ENCODE measurements at regions not wholly inside any gene's neighbourhood (a gene's known extent, or its start where the extent isn't known, plus 50 kb on each side); places are given as distances from the start of the nearest gene placed in this dataset.

DNA sequence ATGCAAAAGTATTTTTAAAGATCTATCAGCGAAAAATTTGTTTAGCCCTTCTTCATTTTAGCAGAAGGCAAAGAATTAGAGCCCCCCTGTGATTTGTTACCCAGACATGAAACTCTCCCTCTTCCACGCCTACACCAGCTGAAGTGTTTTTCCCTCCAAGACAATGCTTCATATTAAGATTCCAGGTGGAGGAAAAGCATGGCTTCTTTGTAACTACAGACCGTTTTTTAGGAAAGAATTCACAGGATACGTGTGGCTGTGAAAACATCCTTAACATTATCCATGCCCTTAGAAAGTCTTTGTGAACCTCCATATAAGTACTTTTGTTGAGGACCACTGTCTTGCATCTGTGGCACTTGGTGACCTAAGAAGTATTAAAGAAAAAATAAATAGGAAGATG, 121.8 kb upstream of the MTAP start:
- no peak for TF ChIP-seq NR2F2 (IDR thresholded peaks at IDR 0.05)
- TF ChIP-seq CTCF (IDR thresholded peaks at IDR 0.05; ENCODE audit: low read depth, low read length, missing input control) = no peak
- TF ChIP-seq, protein P1, sequence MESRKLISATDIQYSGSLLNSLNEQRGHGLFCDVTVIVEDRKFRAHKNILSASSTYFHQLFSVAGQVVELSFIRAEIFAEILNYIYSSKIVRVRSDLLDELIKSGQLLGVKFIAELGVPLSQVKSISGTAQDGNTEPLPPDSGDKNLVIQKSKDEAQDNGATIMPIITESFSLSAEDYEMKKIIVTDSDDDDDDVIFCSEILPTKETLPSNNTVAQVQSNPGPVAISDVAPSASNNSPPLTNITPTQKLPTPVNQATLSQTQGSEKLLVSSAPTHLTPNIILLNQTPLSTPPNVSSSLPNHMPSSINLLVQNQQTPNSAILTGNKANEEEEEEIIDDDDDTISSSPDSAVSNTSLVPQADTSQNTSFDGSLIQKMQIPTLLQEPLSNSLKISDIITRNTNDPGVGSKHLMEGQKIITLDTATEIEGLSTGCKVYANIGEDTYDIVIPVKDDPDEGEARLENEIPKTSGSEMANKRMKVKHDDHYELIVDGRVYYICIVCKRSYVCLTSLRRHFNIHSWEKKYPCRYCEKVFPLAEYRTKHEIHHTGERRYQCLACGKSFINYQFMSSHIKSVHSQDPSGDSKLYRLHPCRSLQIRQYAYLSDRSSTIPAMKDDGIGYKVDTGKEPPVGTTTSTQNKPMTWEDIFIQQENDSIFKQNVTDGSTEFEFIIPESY (IDR thresholded peaks at IDR 0.05) = no peak

All from liver (tissue), 3 donors.